ENCODE measurements at regions not wholly inside any gene's neighbourhood (a gene's known extent, or its start where the extent isn't known, plus 50 kb on each side); places are given as distances from the start of the nearest gene placed in this dataset.

- no peaks in the 10 kb centered on the region for H3K36me3 ChIP-seq
- H3K9me3 ChIP-seq, result no peaks in the 10 kb centered on the region
- no peak overlapping the region for H3K27ac ChIP-seq
- no peak for TF ChIP-seq POLR2A (IDR thresholded peaks at IDR 0.05)
- TF ChIP-seq CTCF (IDR thresholded peaks at IDR 0.05), result no peak
- DNase-seq, result no peak
- intact Hi-C loops (cut with DNase I; ENCODE audit: low total_unique reads), result no loop called here
- H3K4me1 ChIP-seq, result no peaks in the 10 kb centered on the region
- no peaks in the 10 kb centered on the region for H3K27me3 ChIP-seq
- no peak overlapping the region for H3K4me3 ChIP-seq
These were observed 108.2 kb upstream of the UBE2E2 start for GRCh38 chr3:23094890-23095462.

- no peaks in the 10 kb centered on the region for H3K36me3 ChIP-seq
- H3K4me1 ChIP-seq, result no peaks in the 10 kb centered on the region
- H3K27ac ChIP-seq, result no peak overlapping the region
- H3K27me3 ChIP-seq, result no peaks in the 10 kb centered on the region
- intact Hi-C loops (cut with DNase I; ENCODE audit: low total_unique reads), result no loop called here
- H3K4me3 ChIP-seq, result no peak overlapping the region
- no peaks in the 10 kb centered on the region for H3K9me3 ChIP-seq
- TF ChIP-seq CTCF (IDR thresholded peaks at IDR 0.05), result no peak
- no peak for TF ChIP-seq POLR2A (IDR thresholded peaks at IDR 0.05)
- DNase-seq, result no peak
These were observed 107.1 kb upstream of the UBE2E2 start for GRCh38 chr3:23096041-23096440.

- TF ChIP-seq CTCF (IDR thresholded peaks at IDR 0.05), result no peak
- no peak for TF ChIP-seq POLR2A (IDR thresholded peaks at IDR 0.05)
- no peak for DNase-seq
- Histone ChIP-seq H3K27me3 (no peaks in the 10 kb centered on the region), H3K36me3 (no peaks in the 10 kb centered on the region), H3K4me1 (no peaks in the 10 kb centered on the region), H3K9me3 (no peaks in the 10 kb centered on the region), H3K4me3 (no peak overlapping the region), H3K27ac (no peak overlapping the region)
- intact Hi-C loops (cut with DNase I; ENCODE audit: low total_unique reads), result no loop called here
These were observed 104.1 kb upstream of the UBE2E2 start for GRCh38 chr3:23099021-23099420.

- intact Hi-C loops (cut with DNase I; ENCODE audit: low total_unique reads), result no loop called here
- H3K36me3 ChIP-seq, result no peaks in the 10 kb centered on the region
- no peak for DNase-seq
These were observed 103.5 kb upstream of the UBE2E2 start for GRCh38 chr3:23099677-23100076.

GRCh38 chr3:23100106-23100505 lies 103.0 kb upstream of the UBE2E2 start:
- H3K36me3 ChIP-seq, result no peaks in the 10 kb centered on the region
- TF ChIP-seq CTCF (IDR thresholded peaks at IDR 0.05), result no peak
- TF ChIP-seq POLR2A (IDR thresholded peaks at IDR 0.05), result no peak
- no peaks in the 10 kb centered on the region for H3K4me1 ChIP-seq
- H3K9me3 ChIP-seq, result no peaks in the 10 kb centered on the region
- H3K4me3 ChIP-seq, result no peak overlapping the region
- H3K27me3 ChIP-seq, result no peaks in the 10 kb centered on the region
- intact Hi-C loops (cut with DNase I; ENCODE audit: low total_unique reads), result no loop called here
- no peak overlapping the region for H3K27ac ChIP-seq
- DNase-seq, result no peak

More at GRCh38 chr3:23099677-23100076, 103.5 kb upstream of the UBE2E2 start:
- Histone ChIP-seq H3K4me3 (no peak overlapping the region), H3K27me3 (no peaks in the 10 kb centered on the region), H3K9me3 (no peaks in the 10 kb centered on the region), H3K27ac (no peak overlapping the region), H3K4me1 (no peaks in the 10 kb centered on the region)
- no peak for TF ChIP-seq POLR2A (IDR thresholded peaks at IDR 0.05)
- no peak for TF ChIP-seq CTCF (IDR thresholded peaks at IDR 0.05)
